GM19463 (cell line): ENCODE measurements at regions not wholly inside any gene's neighbourhood (a gene's known extent, or its start where the extent isn't known, plus 50 kb on each side); places are given as distances from the start of the nearest gene placed in this dataset.
A peak's percentile ranks its signal among the peaks of the same experiment; 100 is the strongest.

ENCODE experiments used
- ATAC-seq: cut with Tn5 transposase; IDR thresholded peaks from one replicate; pipeline ENCODE4 v1.9.1; 2021; ENCODE audit warnings: mild to moderate bottlenecking, moderate library complexity; ENCODE audit not compliant: unreplicated experiment

DNA sequence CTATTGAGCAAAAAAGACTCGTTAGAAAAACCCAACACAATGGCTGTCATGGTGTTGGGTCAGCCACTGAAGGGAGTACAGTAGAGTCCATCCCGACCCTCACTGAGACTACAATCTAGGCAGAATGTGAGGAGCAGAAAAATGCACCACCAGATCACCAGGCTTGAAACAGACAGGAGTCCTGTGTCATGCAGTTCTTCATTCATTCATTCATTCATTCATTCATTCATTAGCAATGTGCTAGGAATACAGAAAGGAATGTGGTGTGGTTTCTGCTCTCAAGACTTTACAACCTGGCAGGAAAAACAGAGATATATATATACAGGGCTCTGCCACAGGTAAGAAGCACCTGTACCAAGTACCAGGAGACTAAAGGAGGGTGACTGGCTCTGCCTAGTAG, 392.3 kb downstream of the OMA1 start:
- ATAC-seq = no peak

- ATAC-seq = no peak
Measured at GRCh38 chr1:58152697-58153096, 393.8 kb downstream of the OMA1 start.

DNA sequence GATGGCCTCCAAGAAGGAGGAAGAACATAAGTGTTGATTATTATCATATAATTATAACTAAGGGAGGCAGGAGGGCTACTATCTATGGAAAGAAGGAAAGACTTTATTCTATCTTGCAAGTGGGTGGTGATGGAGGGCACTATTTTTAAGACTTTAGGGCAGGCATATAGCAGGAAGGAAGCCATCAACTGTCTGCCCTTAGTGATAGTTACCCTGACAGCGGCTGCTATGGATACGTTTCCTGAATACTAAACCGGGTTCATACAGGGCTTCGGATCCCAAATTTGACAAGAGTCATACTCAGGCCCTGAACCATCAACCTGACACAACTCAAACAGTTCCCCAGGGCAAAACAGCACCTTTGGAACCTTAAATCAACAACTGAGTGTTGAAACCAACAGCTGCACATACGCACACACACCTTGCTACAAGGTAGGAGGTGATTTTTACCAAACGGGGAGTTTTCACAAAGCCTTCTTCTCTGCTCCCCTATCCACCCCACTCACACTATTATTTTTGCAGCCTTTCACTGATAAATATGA, 397.2 kb downstream of the OMA1 start:
- ATAC-seq = no peak

DNA sequence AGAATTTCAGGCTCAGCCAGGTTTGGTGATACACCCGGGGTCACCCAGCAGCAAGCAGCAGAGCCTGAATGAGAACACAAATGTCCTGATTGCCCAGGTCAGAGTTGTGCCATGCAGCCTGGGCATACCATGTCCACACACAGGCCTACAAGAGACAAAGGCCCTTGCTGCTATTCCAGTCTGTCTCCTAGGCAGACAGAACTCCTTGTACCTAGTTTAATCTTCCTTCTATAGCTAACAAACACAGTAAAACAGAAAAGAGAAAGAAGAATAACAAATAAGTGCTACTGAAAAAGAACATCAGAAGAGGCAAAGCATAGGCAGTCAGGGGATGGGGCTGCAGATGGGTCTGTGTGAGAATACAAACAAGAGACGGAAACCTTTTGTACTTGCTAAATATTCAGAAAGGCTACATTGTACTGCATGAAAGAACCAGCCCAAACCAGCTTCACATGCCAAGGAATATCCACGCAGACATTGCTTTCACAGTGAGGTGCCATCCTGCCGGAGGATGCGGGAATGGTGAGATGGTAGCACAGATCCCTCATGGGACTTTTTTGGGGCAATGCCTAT, 401.7 kb downstream of the OMA1 start:
- no peak for ATAC-seq

- no peak for ATAC-seq
Measured at GRCh38 chr1:58143972-58144697, 402.4 kb downstream of the OMA1 start.

- no peak for ATAC-seq
Measured at GRCh38 chr1:58136387-58136786, 410.1 kb downstream of the OMA1 start.

GRCh38 chr1:58135821-58136321, 410.7 kb downstream of the OMA1 start:
- no peak for ATAC-seq

DNA sequence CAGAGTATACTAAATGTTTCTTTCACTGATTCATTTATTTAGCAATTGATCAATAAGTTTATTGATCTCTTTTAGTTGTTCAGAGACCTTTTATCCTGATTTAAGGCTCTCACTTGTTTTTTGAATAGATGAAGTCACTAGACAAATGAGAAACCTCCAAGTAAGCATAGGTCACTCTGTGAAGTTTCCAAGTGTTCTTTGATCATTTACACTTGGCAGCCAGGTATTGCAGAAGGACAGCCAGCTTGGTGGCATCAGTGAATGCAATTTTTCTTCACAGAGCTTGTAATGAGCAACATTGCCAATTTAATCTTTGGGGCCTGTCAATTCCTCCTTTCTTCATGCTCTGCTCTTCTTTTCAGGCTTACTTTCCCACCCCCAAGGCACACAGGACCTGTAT, 413.0 kb downstream of the OMA1 start:
- ATAC-seq = no peak

- ATAC-seq = no peak
Measured at GRCh38 chr1:58123051-58123450, 423.5 kb downstream of the OMA1 start.

GRCh38 chr1:58119971-58120370, 426.6 kb downstream of the OMA1 start:
- ATAC-seq = no peak

GRCh38 chr1:58116284-58116683, 430.2 kb downstream of the OMA1 start:
- no peak for ATAC-seq

DNA sequence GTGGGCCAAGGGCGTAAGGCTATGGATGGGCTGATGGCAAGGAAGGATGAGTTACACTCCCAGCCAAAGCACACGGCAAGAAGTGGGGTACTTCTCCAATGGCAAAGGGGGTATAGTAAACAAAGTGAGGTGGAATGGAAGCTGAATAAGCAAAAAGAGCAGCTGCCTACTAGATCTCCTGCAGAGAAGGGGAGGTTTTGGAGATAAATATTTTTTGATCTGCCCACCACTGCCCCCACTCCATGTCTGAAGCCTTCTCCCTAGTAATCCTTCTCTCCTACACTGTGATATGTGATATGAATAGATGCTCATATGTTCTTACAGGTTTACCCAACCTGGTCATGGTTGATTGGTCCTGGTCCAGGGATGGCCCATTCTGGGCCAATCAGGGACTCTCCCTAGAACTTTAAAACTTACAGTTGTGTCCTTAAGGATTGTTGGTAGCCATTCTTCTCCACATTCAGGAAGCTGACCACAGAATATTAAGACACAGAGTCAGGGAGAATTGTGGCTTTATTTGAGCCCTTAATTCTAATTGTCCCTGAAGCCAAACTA, 436.8 kb downstream of the OMA1 start:
- no peak for ATAC-seq

DNA sequence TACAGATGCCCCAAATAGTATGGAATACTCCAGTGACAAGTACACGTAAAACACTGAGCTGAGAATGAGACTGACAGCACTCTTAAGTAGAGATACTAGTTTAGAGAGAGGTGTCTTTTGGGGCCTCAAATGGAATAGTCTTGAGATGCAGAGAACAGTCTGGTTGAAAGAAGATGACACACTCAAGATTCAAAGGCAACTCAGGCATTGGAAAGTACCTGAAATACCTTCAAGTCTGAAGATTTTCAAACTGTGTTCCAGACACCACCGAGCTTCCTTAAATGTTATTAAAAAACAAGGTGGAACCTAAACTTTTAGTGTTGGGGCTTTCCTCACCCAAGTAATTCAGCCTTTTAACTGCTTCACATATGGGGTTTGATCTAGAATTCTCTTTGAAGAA, 437.7 kb downstream of the OMA1 start:
- ATAC-seq = peak; percentile 27

GRCh38 chr1:58107943-58108342, 438.6 kb downstream of the OMA1 start:
- peak; percentile 32 for ATAC-seq

- ATAC-seq = peak; percentile 72
Measured at GRCh38 chr1:58104960-58105359, 441.6 kb downstream of the OMA1 start.

DNA sequence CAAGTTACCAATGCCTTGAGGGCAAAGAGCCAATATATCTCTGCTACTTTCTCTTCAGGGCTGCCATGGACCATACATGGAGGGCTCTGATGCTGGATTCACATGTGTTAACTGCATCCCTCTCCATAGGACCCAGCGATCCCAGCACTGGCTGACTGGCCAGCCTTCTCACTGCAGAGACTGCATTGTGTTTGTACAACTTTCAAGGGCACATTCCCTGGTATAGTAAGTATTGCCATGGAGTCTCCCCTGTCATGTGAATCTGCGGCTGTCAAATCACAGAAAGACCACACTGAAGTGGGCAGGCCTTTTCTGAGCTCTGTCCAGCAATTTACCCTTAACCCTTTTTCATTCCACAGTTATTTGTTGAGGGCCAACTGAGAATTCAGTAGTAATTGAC, 449.8 kb downstream of the OMA1 start:
- no peak for ATAC-seq

- no peak for ATAC-seq
Measured at GRCh38 chr1:58095183-58095582, 451.3 kb downstream of the OMA1 start.

DNA sequence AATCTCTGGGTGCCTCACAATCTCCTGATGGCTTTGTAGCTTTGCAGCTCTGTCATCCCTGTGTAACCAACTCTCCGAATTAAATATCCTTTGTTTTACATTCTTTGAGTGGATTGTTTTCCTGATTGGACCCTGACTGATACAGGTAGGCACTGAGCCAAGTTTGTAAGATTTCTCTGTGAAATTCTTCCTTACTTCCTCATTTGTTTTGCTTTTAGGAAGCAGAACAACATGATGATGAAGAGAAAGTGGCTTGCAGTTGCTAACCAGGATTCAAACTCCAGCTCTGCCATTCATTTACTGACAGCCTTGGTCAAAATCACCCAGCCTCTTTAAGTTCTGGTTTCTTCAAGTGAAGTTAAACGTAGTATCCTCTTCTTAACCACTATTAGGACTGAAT, 452.3 kb downstream of the OMA1 start:
- ATAC-seq = no peak

DNA sequence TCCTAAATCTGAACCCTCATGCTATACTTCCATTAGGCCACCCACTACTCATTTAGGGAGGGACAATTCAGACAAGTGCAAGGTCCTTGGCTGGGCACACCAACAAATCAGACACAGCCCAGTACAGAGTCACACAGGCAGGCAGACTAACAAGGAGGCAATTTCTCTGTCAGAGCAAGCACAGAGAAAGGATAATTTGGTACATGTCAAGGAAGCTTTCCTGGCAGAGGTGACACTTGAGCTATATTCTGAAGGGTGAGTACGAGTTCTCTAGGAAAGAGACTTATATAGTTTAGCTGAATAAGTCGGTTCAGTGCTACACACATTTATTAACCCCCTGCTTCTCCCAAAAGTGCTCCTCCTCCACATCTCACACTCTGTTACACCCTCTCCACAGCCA, 455.9 kb downstream of the OMA1 start:
- ATAC-seq = no peak

DNA sequence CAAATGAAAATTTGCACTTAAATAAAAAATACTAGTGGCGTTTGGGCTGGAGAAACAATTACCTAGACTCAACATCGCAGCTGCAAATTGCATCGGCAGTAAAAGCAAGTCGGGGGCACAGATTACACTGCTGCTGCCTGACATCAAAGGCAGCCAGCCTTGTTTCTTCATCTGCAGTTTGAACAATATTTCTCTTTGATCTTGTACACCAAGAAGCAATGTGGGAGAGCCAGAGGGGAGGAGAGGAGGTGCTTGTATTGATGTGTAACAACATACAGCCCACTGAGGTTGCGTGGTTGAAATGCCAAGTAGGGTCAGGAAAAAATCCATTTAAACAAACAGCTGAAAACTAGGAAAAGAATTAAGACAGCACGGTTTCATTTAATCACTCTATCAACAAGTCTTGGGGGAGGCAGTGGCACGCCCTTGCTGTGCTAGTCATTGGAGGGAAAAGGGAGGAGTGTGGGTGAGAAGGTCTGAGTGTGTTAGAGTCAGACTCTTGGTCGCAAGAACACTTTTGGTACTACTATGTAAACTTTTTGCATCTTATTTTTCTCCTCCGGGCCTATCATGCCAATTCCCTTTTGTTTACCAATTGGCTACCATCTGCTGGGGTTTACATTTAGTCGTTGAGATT, 456.5 kb downstream of the OMA1 start:
- no peak for ATAC-seq

DNA sequence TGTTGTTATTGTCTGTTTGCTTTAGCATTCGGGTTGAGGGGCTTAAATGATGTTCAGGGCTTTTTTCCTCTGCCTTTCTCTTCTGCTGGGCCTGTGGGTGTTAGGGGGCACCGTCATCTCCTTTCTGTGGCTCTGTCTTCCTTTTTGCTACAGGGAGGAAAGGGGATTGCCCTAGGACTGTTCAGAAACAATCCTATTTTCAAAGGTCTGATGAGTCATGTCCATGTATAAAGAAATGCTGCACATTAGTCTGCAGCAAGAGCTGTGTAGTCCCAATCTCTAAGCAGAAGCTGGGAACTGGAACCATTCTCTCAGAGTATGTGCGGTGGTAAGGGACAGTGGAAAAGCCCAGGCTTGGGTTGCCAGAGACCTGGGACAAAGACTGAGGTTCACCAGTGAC, 462.3 kb downstream of the OMA1 start:
- ATAC-seq = peak; percentile 36

- ATAC-seq = no peak
Measured at GRCh38 chr1:58082596-58082995, 463.9 kb downstream of the OMA1 start.
